Motor neuron (in vitro differentiated cells): ENCODE measurements at regions not wholly inside any gene's neighbourhood (a gene's known extent, or its start where the extent isn't known, plus 50 kb on each side); places are given as distances from the start of the nearest gene placed in this dataset.

ENCODE experiments used
- ATAC-seq, 8 experiments: fragments of 200-7000 bp; cut with Tn5 transposase; replicated peaks in 6 of 8; 2 replicates each; pipeline ENCODE4 v1.8.0; 2021; ENCODE audit warnings: mild to moderate bottlenecking in 8 of 8, moderate library complexity in 8 of 8
- H3K27ac ChIP-seq, 2 donors: fragments of 250-450 bp; sonication (Bioruptor Pico); 2 replicates each; pipeline ENCODE4 v1.9.0; 2021; ENCODE audit warnings: antibody characterized with exemption in 2 of 2, mild to moderate bottlenecking in 2 of 2, moderate library complexity in 1 of 2
- H3K4me1 ChIP-seq, 2 donors: fragments of 250-450 bp; sonication (Bioruptor Pico); replicated peaks in 1 of 2; 2 replicates each; pipeline ENCODE4 v1.6.1; 2021; ENCODE audit warnings: antibody characterized with exemption in 2 of 2, mild to moderate bottlenecking in 2 of 2, moderate library complexity in 1 of 2
- H3K4me3 ChIP-seq, 5 donors: fragments of 250-450 bp; sonication (Bioruptor Pico); 2 replicates each; pipeline ENCODE4 v1.9.0; 2021; ENCODE audit warnings: antibody characterized with exemption in 5 of 5, mild to moderate bottlenecking in 5 of 5, moderate library complexity in 4 of 5
- WGBS, 10 experiments: fragments of 450-650 bp; shearing (Covaris generic); methylation state at CpG; one replicate each; pipeline ENCODE4 v1.0.0; 2022; 5-methylcytosine and 5-hydroxymethylcytosine counted together
- in situ Hi-C, 9 experiments: fragments of 400-800 bp; cut with MboI; loops; one replicate each; pipeline ENCODE4 v1.15.0; 2021; ENCODE audit warnings: low sequenced_read_pairs in 9 of 9, low pct_unique_long_range_greater_than_20kb in 2 of 9; ENCODE audit not compliant: unreplicated experiment in 9 of 9

DNA sequence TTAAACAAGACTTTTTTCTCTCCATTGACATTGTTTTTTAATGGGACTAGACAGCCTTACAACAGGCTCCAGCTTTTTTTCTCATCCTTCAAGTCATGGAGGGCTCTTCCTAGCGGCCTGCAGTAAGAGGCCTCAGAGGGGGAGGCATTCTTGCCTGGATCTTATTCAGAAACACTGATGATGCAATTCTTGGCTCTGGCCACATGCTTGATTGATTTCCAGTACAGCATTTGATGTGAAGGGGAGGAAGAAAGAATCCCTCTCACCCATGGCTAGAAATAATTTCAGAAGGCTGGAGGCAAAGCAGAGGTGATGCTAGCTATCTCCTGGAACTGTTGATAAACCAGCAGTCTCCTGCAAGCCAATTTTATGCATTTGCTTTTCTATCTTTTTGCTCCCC lies 324.8 kb downstream of the PRELID2 start:
- WGBS, 10 experiments, result 14 to 50% (median 27%) methylated on average over 1 of the region's 1 CpG; no CpG with 5 or more reads in 6 of the 10 experiments
- ATAC-seq, result peak in 7 of 8 experiments; percentile 49 to 96 (median 91)

GRCh38 chr5:145509336-145510136 lies 325.6 kb downstream of the PRELID2 start:
- H3K4me1 ChIP-seq, result peaks cover 18 to 23% of the 10 kb centered on the region in 2 donors
- H3K27ac ChIP-seq, result no peak overlapping the region
- WGBS, 10 experiments, result 43 to 100% (median 74%) methylated on average over 1 to 2 of the region's 2 CpGs; no CpG with 5 or more reads in 2 of the 10 experiments
- in situ Hi-C loops, result no loop called here
- no peak overlapping the region for H3K4me3 ChIP-seq
- ATAC-seq, result peak in 3 of 8 experiments; percentile 9 to 60 (median 30)

More for the DNA sequence above, 324.8 kb downstream of the PRELID2 start:
- H3K4me1 ChIP-seq, result peaks cover 18 to 23% of the 10 kb centered on the region in 2 donors
- H3K27ac ChIP-seq, result peak overlapping the region in 1 of 2 donors; percentile 3
- in situ Hi-C loops, result no loop called here
- H3K4me3 ChIP-seq, result no peak overlapping the region

DNA sequence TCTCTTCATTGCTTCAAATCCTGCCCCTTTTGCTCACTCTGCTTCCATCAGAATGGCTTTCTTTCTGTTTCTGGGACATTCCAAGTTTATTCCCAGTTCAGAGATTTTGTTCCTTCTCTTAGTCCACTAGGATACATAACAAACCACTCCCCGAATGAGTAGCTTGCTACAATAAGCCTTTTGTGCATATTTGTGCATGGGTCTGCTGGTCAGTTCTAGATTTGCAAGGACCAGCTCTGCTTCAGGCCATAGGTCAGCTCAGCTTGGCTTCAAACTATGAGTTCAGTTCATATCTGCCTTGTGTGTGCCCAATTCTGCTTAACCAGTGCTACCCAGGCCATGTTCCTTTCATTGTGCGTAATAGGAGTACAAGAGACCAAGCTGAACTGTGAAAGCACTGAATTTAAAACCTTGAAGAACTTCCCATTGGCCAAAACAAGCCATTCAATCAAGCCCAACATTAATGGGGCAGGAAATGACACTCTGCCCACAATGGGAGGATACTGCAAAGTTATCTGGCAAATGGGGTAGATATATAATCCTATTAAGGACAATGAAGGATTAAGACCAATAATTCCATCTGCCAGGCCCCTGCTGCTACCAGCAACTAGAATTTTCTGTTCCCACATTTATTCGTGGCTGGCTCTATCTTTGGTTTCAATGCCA lies 328.8 kb downstream of the PRELID2 start:
- Histone ChIP-seq H3K27ac (no peak overlapping the region), H3K4me1 (peaks cover 18 to 23% of the 10 kb centered on the region in 2 donors), H3K4me3 (no peak overlapping the region)
- WGBS, 10 experiments, result 43 to 100% (median 88%) methylated on average over 1 to 3 of the region's 3 CpGs
- ATAC-seq, result peak in 2 of 8 experiments; percentile 67 to 76
- in situ Hi-C loops, result no loop called here

GRCh38 chr5:145502906-145503305 lies 332.2 kb downstream of the PRELID2 start:
- Histone ChIP-seq H3K4me3 (no peak overlapping the region), H3K4me1 (peaks cover 12 to 13% of the 10 kb centered on the region in 2 donors), H3K27ac (no peak overlapping the region)
- in situ Hi-C loops, result no loop called here
- no peak for ATAC-seq
- 50 to 100% (median 87%) methylated on average over 1 of the region's 1 CpG; no CpG with 5 or more reads in 4 of the 10 experiments for whole genome bisulfite sequencing, 10 experiments

GRCh38 chr5:145500710-145501109 lies 334.4 kb downstream of the PRELID2 start:
- Histone ChIP-seq H3K27ac (no peak overlapping the region), H3K4me3 (no peak overlapping the region), H3K4me1 (peaks cover 12 to 15% of the 10 kb centered on the region in 2 donors)
- ATAC-seq, result peak in 5 of 8 experiments; percentile 80 to 92 (median 89)
- 45 to 85% (median 67%) methylated on average over 2 to 4 of the region's 4 CpGs; no CpG with 5 or more reads in 3 of the 10 experiments for WGBS, 10 experiments
- in situ Hi-C loops, result no loop called here

GRCh38 chr5:145499483-145499882 lies 335.7 kb downstream of the PRELID2 start:
- peaks cover 12 to 17% of the 10 kb centered on the region in 2 donors for H3K4me1 ChIP-seq
- peak; percentile 24 to 93 (median 41) for ATAC-seq
- 0 to 50% (median 17%) methylated on average over 1 to 3 of the region's 4 CpGs for WGBS, 10 experiments
- no peak overlapping the region for H3K4me3 ChIP-seq
- in situ Hi-C loops, result no loop called here
- no peak overlapping the region for H3K27ac ChIP-seq

DNA sequence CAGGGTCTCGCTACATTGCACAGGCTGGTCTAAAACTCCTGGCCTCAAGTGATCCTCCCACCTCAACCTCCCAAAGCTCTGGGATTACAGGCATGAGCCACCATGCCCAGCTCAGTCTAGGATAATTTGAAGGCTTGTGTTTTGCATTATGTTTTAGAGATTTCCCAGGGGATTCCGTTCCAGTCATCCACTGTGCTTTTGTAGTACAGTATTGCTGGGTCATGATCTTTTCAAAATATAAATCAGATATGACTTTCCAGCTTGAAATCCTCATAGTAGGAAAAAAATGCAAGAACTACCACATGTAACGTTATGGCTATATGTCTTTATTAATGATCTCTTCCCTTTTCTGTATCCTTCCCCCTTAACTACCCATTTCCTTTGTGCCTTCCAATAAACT lies 338.1 kb downstream of the PRELID2 start:
- Histone ChIP-seq H3K4me3 (no peak overlapping the region), H3K4me1 (peaks cover 12 to 17% of the 10 kb centered on the region in 2 donors), H3K27ac (no peak overlapping the region)
- ATAC-seq, result peak in 1 of 8 experiments; percentile 21
- 46 to 100% (median 72%) methylated on average over 2 to 3 of the region's 3 CpGs; no CpG with 5 or more reads in 1 of the 10 experiments for WGBS, 10 experiments
- in situ Hi-C loops, result no loop called here

GRCh38 chr5:145495741-145496140 lies 339.4 kb downstream of the PRELID2 start:
- H3K27ac ChIP-seq, result no peak overlapping the region
- no peak overlapping the region for H3K4me3 ChIP-seq
- ATAC-seq, result peak in 7 of 8 experiments; percentile 80 to 93 (median 86)
- H3K4me1 ChIP-seq, result peaks cover 6 to 14% of the 10 kb centered on the region in 2 donors
- WGBS, 10 experiments, result 8 to 100% (median 28%) methylated on average over 1 to 2 of the region's 2 CpGs; no CpG with 5 or more reads in 2 of the 10 experiments
- in situ Hi-C loops, result no loop called here

DNA sequence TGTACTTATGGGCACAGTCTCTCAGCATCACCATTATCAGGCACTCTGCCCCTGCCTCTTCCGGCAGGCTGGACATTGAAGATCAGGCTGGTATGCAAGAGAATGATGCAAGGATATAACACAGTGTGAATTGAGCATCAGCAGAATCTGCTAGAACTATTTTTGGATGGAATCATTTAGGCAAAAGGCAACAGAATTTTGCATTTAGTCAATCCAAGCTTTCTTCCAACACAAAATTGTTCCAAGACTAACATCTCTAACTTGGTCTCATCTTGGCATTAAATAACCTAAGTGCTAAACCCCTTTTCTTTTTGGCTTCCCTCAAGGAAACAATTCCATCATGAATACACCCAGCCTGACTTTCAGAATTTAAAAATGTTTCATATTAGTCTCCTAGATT lies 339.9 kb downstream of the PRELID2 start:
- H3K27ac ChIP-seq, result peak overlapping the region in 1 of 2 donors; percentile 33
- peaks cover under 1 to 11% of the 10 kb centered on the region in 2 donors for H3K4me1 ChIP-seq
- ATAC-seq, result peak in 2 of 8 experiments; percentile 9 to 35
- H3K4me3 ChIP-seq, result no peak overlapping the region
- 40 to 100% (median 85%) methylated on average over 1 of the region's 1 CpG; no CpG with 5 or more reads in 6 of the 10 experiments for WGBS, 10 experiments
- in situ Hi-C loops, result no loop called here

DNA sequence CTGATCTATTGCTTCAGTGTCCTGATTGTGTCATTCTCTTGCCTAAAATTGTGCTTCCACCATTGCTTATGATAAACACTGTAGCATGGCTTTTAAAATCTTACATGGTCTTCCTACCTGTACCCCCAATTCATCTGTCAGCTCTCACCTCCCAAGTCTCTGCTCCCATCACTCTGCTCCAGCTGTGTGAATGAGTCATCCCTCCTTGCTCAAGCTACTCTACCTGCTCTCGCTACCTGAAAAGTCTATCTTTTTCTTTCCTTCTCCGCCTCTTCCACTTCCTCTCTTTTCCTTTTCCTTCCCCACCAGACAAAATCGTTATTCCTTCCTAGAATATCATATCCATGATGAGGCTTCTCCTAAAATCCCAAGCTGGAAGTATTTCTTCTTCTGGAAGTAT lies 341.7 kb downstream of the PRELID2 start:
- no peak overlapping the region for H3K27ac ChIP-seq
- WGBS, 10 experiments, result 65 to 96% (median 80%) methylated on average over 2 to 3 of the region's 3 CpGs
- ATAC-seq, result no peak
- in situ Hi-C loops, result no loop called here
- no peak overlapping the region for H3K4me3 ChIP-seq
- H3K4me1 ChIP-seq, result peaks cover 0 to 4% of the 10 kb centered on the region in 2 donors

DNA sequence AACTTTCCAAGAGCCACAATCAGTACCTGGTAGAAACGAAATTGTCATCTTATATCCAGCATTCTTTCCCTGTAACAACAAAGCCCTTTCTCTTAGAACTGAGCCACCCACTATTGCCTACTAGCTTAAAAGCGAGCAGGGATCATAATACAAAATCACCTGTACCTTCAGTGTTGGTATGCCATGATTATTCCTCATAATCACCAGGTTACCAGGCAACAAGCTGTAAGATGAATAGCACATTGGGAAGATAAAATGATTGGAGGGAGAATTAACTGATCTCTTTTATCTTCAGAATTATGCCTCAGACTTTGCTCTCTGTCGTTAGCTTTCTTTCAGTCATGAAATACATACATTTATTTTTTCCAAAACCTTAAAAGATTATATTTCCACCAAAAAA lies 345.6 kb downstream of the PRELID2 start:
- WGBS, 10 experiments, result 43 to 100% (median 86%) methylated on average over 1 to 3 of the region's 3 CpGs; no CpG with 5 or more reads in 1 of the 10 experiments
- H3K4me1 ChIP-seq, result no peaks in the 10 kb centered on the region
- in situ Hi-C loops, result no loop called here
- H3K27ac ChIP-seq, result no peak overlapping the region
- H3K4me3 ChIP-seq, result no peak overlapping the region
- ATAC-seq, result no peak

DNA sequence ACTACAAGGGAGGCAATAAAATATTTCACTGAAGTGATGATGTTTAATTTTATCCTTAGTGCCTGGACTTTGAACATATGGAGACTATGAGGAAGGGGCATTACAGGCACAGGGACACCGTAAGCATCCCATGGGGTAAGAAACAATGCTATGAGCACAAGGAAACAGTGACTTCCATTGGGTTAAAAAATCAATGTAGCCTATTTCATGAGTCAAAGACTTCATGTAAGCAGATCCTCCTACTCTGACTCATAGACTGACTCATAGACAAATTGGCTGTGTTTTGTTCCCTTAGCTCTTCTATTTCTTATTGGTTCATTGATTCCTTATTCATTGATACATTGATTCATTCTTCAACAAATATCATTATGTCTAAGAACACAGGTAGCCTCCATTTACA lies 351.0 kb downstream of the PRELID2 start:
- no peaks in the 10 kb centered on the region for H3K4me1 ChIP-seq
- no peak overlapping the region for H3K27ac ChIP-seq
- WGBS, 10 experiments, result 0 to 60% (median 53%) methylated on average over 1 of the region's 1 CpG; no CpG with 5 or more reads in 2 of the 10 experiments
- no peak overlapping the region for H3K4me3 ChIP-seq
- peak in 7 of 8 experiments; percentile 72 to 88 (median 79) for ATAC-seq
- in situ Hi-C loops, result no loop called here

GRCh38 chr5:145483212-145483611 lies 351.9 kb downstream of the PRELID2 start:
- peak in 7 of 8 experiments; percentile 85 to 99 (median 93) for ATAC-seq
- Histone ChIP-seq H3K4me3 (no peak overlapping the region), H3K27ac (no peak overlapping the region), H3K4me1 (no peaks in the 10 kb centered on the region)
- in situ Hi-C loops, result no loop called here
